Erythroblast (primary cell): ENCODE measurements at regions not wholly inside any gene's neighbourhood (a gene's known extent, or its start where the extent isn't known, plus 50 kb on each side); places are given as distances from the start of the nearest gene placed in this dataset.

Source experiments
- GATA1 ChIP-seq: IDR thresholded peaks from 2 replicates; pipeline ENCODE4 v1.6.1; 2011; ENCODE audit warnings: low read depth, mild to moderate bottlenecking, control low read depth, low read length, moderate library complexity
- POLR2A ChIP-seq: IDR thresholded peaks from 2 replicates; pipeline ENCODE4 v1.6.1; 2011; ENCODE audit warnings: mild to moderate bottlenecking, low read length

DNA sequence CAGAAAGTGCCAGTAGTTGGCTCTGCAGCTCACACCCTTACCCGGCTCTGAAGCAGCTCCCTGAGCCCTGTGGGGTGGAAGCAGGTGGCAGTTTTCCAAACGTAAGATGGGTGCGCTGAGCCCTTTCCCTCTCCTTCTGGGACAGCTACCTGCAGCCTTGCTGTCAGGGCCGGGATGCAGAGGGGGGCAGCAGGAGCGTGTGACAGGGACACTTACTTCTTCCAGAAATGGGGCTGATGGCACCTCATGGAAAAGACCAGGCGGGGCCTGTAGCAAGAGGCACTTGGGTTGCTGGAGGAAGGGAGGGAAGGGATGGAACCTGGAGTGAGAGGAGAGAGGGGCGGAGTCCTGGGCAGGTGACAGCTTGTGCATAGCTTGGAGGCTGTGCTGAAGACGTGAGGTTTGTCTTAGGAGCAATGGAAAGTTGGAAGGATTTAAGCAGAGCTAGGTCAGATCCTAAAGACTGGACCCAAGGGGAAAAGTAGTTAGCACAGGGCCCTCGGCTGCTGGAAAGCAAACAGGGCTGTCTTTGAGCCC, 216.8 kb upstream of the RPL38 start:
- no peak for TF ChIP-seq POLR2A
- TF ChIP-seq GATA1 = no peak
